ENCODE measurements at regions not wholly inside any gene's neighbourhood (a gene's known extent, or its start where the extent isn't known, plus 50 kb on each side); places are given as distances from the start of the nearest gene placed in this dataset.

DNA sequence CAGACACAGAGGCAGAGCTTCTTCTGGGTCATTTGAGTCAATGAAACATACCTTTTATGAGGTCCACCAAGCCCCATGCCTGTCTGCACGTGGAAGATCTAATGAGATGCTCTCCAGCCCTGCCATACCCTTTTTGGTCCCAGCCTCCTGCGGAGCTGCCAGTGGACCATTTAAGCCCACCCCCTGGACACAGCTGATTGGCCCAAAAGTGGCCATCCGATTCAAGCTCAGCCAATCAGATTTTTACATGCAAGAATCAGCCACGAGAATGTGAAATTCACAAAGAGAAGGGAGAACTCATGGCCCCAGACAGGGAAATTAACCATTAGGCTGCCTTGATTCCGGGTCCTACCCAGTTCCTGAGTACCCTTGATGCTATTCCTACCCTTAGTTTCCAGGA lies 231.0 kb upstream of the EEF2KMT start:
- TF ChIP-seq, protein P1, sequence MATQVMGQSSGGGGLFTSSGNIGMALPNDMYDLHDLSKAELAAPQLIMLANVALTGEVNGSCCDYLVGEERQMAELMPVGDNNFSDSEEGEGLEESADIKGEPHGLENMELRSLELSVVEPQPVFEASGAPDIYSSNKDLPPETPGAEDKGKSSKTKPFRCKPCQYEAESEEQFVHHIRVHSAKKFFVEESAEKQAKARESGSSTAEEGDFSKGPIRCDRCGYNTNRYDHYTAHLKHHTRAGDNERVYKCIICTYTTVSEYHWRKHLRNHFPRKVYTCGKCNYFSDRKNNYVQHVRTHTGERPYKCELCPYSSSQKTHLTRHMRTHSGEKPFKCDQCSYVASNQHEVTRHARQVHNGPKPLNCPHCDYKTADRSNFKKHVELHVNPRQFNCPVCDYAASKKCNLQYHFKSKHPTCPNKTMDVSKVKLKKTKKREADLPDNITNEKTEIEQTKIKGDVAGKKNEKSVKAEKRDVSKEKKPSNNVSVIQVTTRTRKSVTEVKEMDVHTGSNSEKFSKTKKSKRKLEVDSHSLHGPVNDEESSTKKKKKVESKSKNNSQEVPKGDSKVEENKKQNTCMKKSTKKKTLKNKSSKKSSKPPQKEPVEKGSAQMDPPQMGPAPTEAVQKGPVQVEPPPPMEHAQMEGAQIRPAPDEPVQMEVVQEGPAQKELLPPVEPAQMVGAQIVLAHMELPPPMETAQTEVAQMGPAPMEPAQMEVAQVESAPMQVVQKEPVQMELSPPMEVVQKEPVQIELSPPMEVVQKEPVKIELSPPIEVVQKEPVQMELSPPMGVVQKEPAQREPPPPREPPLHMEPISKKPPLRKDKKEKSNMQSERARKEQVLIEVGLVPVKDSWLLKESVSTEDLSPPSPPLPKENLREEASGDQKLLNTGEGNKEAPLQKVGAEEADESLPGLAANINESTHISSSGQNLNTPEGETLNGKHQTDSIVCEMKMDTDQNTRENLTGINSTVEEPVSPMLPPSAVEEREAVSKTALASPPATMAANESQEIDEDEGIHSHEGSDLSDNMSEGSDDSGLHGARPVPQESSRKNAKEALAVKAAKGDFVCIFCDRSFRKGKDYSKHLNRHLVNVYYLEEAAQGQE (IDR thresholded peaks at IDR 0.05; ENCODE audit: insufficient read depth in 1 of 2, low read depth in 2 of 2, low read length in 2 of 2), result no peak
- no peak for TF ChIP-seq SIN3A (IDR thresholded peaks at IDR 0.05; ENCODE audit: borderline replicate concordance, insufficient read depth, low read length)
- TF ChIP-seq POLR2AphosphoS5 (IDR thresholded peaks at IDR 0.05; ENCODE audit: low read depth, low read length), result no peak
- no peak for TF ChIP-seq FOXP2 (optimal IDR thresholded peaks at IDR 0.05; ENCODE audit: borderline replicate concordance, extremely low read depth, extremely low read length, insufficient read depth)
- no peak for TF ChIP-seq TAF1 (IDR thresholded peaks at IDR 0.05; ENCODE audit: borderline replicate concordance, insufficient read depth, low read length)
